ENCODE measurements at regions not wholly inside any gene's neighbourhood (a gene's known extent, or its start where the extent isn't known, plus 50 kb on each side); places are given as distances from the start of the nearest gene placed in this dataset.
A peak's percentile ranks its signal among the peaks of the same experiment; 100 is the strongest.

- no peak for DNase-seq (ENCODE audit: insufficient read length, low spot score, missing footprints)
- Histone ChIP-seq H4K20me1 (ENCODE audit: insufficient read depth, low read length) (no peaks in the 10 kb centered on the region), H3K79me2 (ENCODE audit: insufficient read depth, low read length) (no peaks in the 10 kb centered on the region), H3K27me3 (ENCODE audit: insufficient read depth, low read length) (no peaks in the 10 kb centered on the region), H3K4me2 (ENCODE audit: insufficient read depth, low read length) (no peak overlapping the region), H3K27ac (ENCODE audit: low read depth, low read length) (no peak overlapping the region), H3K4me3 (ENCODE audit: insufficient read depth, low read length) (no peak overlapping the region), H3K36me3 (ENCODE audit: insufficient read depth, low read length) (no peaks in the 10 kb centered on the region), H3K9me3 (ENCODE audit: low read depth, low read length) (no peaks in the 10 kb centered on the region), H3K4me1 (ENCODE audit: insufficient read depth, low read length) (no peaks in the 10 kb centered on the region), H2AFZ (ENCODE audit: low read length) (no peak overlapping the region)
- TF ChIP-seq CTCF (IDR thresholded peaks at IDR 0.05; ENCODE audit: extremely low read depth, low read depth, low read length) = no peak
Measured at GRCh38 chr6:47106721-47107197, 64.6 kb upstream of the ADGRF1 start.

- Histone ChIP-seq H3K4me3 (ENCODE audit: insufficient read depth, low read length) (no peak overlapping the region), H3K4me1 (ENCODE audit: insufficient read depth, low read length) (no peaks in the 10 kb centered on the region), H3K79me2 (ENCODE audit: insufficient read depth, low read length) (no peaks in the 10 kb centered on the region), H2AFZ (ENCODE audit: low read length) (no peak overlapping the region), H4K20me1 (ENCODE audit: insufficient read depth, low read length) (no peaks in the 10 kb centered on the region), H3K9me3 (ENCODE audit: low read depth, low read length) (no peaks in the 10 kb centered on the region), H3K27me3 (ENCODE audit: insufficient read depth, low read length) (no peaks in the 10 kb centered on the region), H3K36me3 (ENCODE audit: insufficient read depth, low read length) (no peaks in the 10 kb centered on the region), H3K4me2 (ENCODE audit: insufficient read depth, low read length) (no peak overlapping the region), H3K27ac (ENCODE audit: low read depth, low read length) (no peak overlapping the region)
- TF ChIP-seq CTCF (IDR thresholded peaks at IDR 0.05; ENCODE audit: extremely low read depth, low read depth, low read length) = no peak
- DNase-seq (ENCODE audit: insufficient read length, low spot score, missing footprints) = no peak
Measured at GRCh38 chr6:47106216-47106615, 64.1 kb upstream of the ADGRF1 start.

GRCh38 chr6:47105469-47106178 is 63.5 kb upstream of the ADGRF1 start:
- H4K20me1 ChIP-seq (ENCODE audit: insufficient read depth, low read length) = no peaks in the 10 kb centered on the region
- H3K9me3 ChIP-seq (ENCODE audit: low read depth, low read length) = no peaks in the 10 kb centered on the region
- DNase-seq (ENCODE audit: insufficient read length, low spot score, missing footprints) = peak; percentile 57
- H3K36me3 ChIP-seq (ENCODE audit: insufficient read depth, low read length) = no peaks in the 10 kb centered on the region
- no peak overlapping the region for H3K27ac ChIP-seq (ENCODE audit: low read depth, low read length)
- no peak overlapping the region for H3K4me2 ChIP-seq (ENCODE audit: insufficient read depth, low read length)
- TF ChIP-seq CTCF (IDR thresholded peaks at IDR 0.05; ENCODE audit: extremely low read depth, low read depth, low read length) = no peak
- no peak overlapping the region for H2AFZ ChIP-seq (ENCODE audit: low read length)
- H3K4me3 ChIP-seq (ENCODE audit: insufficient read depth, low read length) = no peak overlapping the region
- no peaks in the 10 kb centered on the region for H3K4me1 ChIP-seq (ENCODE audit: insufficient read depth, low read length)
- H3K79me2 ChIP-seq (ENCODE audit: insufficient read depth, low read length) = no peaks in the 10 kb centered on the region
- no peaks in the 10 kb centered on the region for H3K27me3 ChIP-seq (ENCODE audit: insufficient read depth, low read length)

- Histone ChIP-seq H3K4me3 (ENCODE audit: insufficient read depth, low read length) (no peak overlapping the region), H3K36me3 (ENCODE audit: insufficient read depth, low read length) (no peaks in the 10 kb centered on the region), H3K9me3 (ENCODE audit: low read depth, low read length) (no peaks in the 10 kb centered on the region), H4K20me1 (ENCODE audit: insufficient read depth, low read length) (no peaks in the 10 kb centered on the region), H3K4me1 (ENCODE audit: insufficient read depth, low read length) (no peaks in the 10 kb centered on the region), H3K4me2 (ENCODE audit: insufficient read depth, low read length) (no peak overlapping the region), H3K79me2 (ENCODE audit: insufficient read depth, low read length) (no peaks in the 10 kb centered on the region), H3K27me3 (ENCODE audit: insufficient read depth, low read length) (no peaks in the 10 kb centered on the region), H3K27ac (ENCODE audit: low read depth, low read length) (no peak overlapping the region), H2AFZ (ENCODE audit: low read length) (no peak overlapping the region)
- no peak for DNase-seq (ENCODE audit: insufficient read length, low spot score, missing footprints)
- TF ChIP-seq CTCF (IDR thresholded peaks at IDR 0.05; ENCODE audit: extremely low read depth, low read depth, low read length) = no peak
Measured at GRCh38 chr6:47103931-47104330, 61.8 kb upstream of the ADGRF1 start.

All from osteoblast (primary cell).